GM23338 (cell line): ENCODE measurements at regions not wholly inside any gene's neighbourhood (a gene's known extent, or its start where the extent isn't known, plus 50 kb on each side); places are given as distances from the start of the nearest gene placed in this dataset.

Experiments used
- ATAC-seq: fragments of 200-7000 bp; cut with Tn5 transposase; 3 replicates; pipeline ENCODE4 v1.9.1; 2020
- DNase-seq: peaks from one replicate; pipeline ENCODE4 v3.0.0-alpha.2; 2015; ENCODE audit warnings: low spot score
- H2AFZ ChIP-seq: fragments of 200-600 bp; sonication (generic); 2 replicates; pipeline ENCODE4 v1.8.0; 2016; ENCODE audit warnings: antibody characterized with exemption, mild to moderate bottlenecking, moderate library complexity
- H3F3A ChIP-seq: fragments of 200-600 bp; sonication (generic); replicated peaks from 2 replicates; pipeline ENCODE4 v1.8.0; 2017; ENCODE audit warnings: antibody characterized with exemption, mixed run types, low read depth
- H3K27ac ChIP-seq: fragments of 200-600 bp; sonication (generic); 2 replicates; pipeline ENCODE4 v1.6.1; 2016; ENCODE audit warnings: low read depth
- H3K27me3 ChIP-seq: fragments of 200-600 bp; sonication (generic); 2 replicates; pipeline ENCODE4 v1.8.0; 2016; ENCODE audit warnings: mild to moderate bottlenecking, mixed run types, moderate library complexity; ENCODE audit not compliant: insufficient read depth
- H3K36me3 ChIP-seq: fragments of 200-600 bp; sonication (generic); 2 replicates; pipeline ENCODE4 v1.8.0; 2016; ENCODE audit warnings: mild to moderate bottlenecking; ENCODE audit not compliant: insufficient read depth
- H3K4me1 ChIP-seq: fragments of 200-600 bp; sonication (generic); 2 replicates; pipeline ENCODE4 v1.8.0; 2016; ENCODE audit warnings: mild to moderate bottlenecking, moderate library complexity; ENCODE audit not compliant: insufficient read depth
- H3K4me2 ChIP-seq: fragments of 200-600 bp; sonication (generic); 2 replicates; pipeline ENCODE4 v1.7.1; 2017; ENCODE audit warnings: mixed run types
- H3K4me3 ChIP-seq: fragments of 200-600 bp; sonication (generic); 2 replicates; pipeline ENCODE4 v1.6.1; 2016; ENCODE audit warnings: mixed run types
- H3K79me2 ChIP-seq: fragments of 200-600 bp; sonication (generic); replicated peaks from 2 replicates; pipeline ENCODE4 v1.8.0; 2017; ENCODE audit warnings: mild to moderate bottlenecking; ENCODE audit not compliant: insufficient read depth
- H3K9me2 ChIP-seq: fragments of 200-600 bp; sonication (generic); 2 replicates; pipeline ENCODE4 v1.8.0; 2017; ENCODE audit not compliant: insufficient read depth
- H4K20me1 ChIP-seq: fragments of 200-600 bp; sonication (generic); replicated peaks from 2 replicates; pipeline ENCODE4 v1.8.0; 2017; ENCODE audit warnings: mild to moderate bottlenecking; ENCODE audit not compliant: insufficient read depth
- H3K27ac Mint-ChIP-seq: 2 replicates; pipeline ENCODE4 v1.8.0; 2020; ENCODE audit warnings: inconsistent platforms, mild to moderate bottlenecking, moderate library complexity, mixed read lengths
- H3K27me3 Mint-ChIP-seq: 3 replicates; pipeline ENCODE4 v1.8.0; 2022; ENCODE audit warnings: low read depth, mild to moderate bottlenecking, moderate library complexity, mixed read lengths, inconsistent platforms; ENCODE audit not compliant: insufficient read depth, poor library complexity
- H3K36me3 Mint-ChIP-seq: 3 replicates; pipeline ENCODE4 v1.8.0; 2021; ENCODE audit warnings: low read depth, mild to moderate bottlenecking, inconsistent platforms, moderate library complexity, mixed read lengths
- H3K4me1 Mint-ChIP-seq: 3 replicates; pipeline ENCODE4 v1.8.0; 2020; ENCODE audit warnings: mild to moderate bottlenecking, inconsistent platforms, mixed read lengths
- H3K4me3 Mint-ChIP-seq: 3 replicates; pipeline ENCODE4 v1.8.0; 2021; ENCODE audit warnings: moderate library complexity, mild to moderate bottlenecking, inconsistent platforms, mixed read lengths
- H3K9me3 Mint-ChIP-seq: 3 replicates; pipeline ENCODE4 v1.8.0; 2020; ENCODE audit warnings: moderate library complexity, mild to moderate bottlenecking, inconsistent platforms, mixed read lengths
- CREB1 ChIP-seq: fragments of 250-450 bp; sonication (Bioruptor Pico); IDR thresholded peaks from 2 replicates; pipeline ENCODE4 v1.5.0; 2020; ENCODE audit warnings: low read depth, mild to moderate bottlenecking, moderate library complexity
- CTCF ChIP-seq, 2 experiments: fragments of 200-600 bp in 1 of 2; sonication (generic) in 1 of 2; conservative IDR thresholded peaks; 2 replicates each; pipeline versions ENCODE4 v1.5.1 to v1.6.1; 2016 to 2017; ENCODE audit warnings: antibody characterized with exemption in 2 of 2, low read depth in 2 of 2, mild to moderate bottlenecking in 2 of 2, moderate library complexity in 1 of 2
- ETS1 ChIP-seq: IDR thresholded peaks from 2 replicates; pipeline ENCODE4 v1.6.1; 2016; ENCODE audit warnings: antibody characterized with exemption
- EZH2 ChIP-seq: fragments of 200-600 bp; sonication (generic); IDR thresholded peaks from one replicate; pipeline ENCODE4 v1.8.0; 2017; ENCODE audit warnings: antibody characterized with exemption, mild to moderate bottlenecking, low read depth; ENCODE audit not compliant: unreplicated experiment
- EZH2phosphoT487 ChIP-seq: fragments of 200-600 bp; sonication (generic); IDR thresholded peaks from one replicate; pipeline ENCODE4 v1.8.1; 2018; ENCODE audit warnings: antibody characterized with exemption; ENCODE audit not compliant: unreplicated experiment
- JUNB ChIP-seq: IDR thresholded peaks from one replicate; pipeline ENCODE4 v1.6.1; 2016; ENCODE audit warnings: antibody characterized with exemption; ENCODE audit not compliant: unreplicated experiment
- NANOG ChIP-seq: IDR thresholded peaks from 2 replicates; pipeline ENCODE4 v1.6.1; 2016; ENCODE audit warnings: antibody characterized with exemption, borderline replicate concordance
- POLR2AphosphoS5 ChIP-seq: IDR thresholded peaks from 2 replicates; pipeline ENCODE4 v1.6.1; 2016; ENCODE audit warnings: antibody characterized with exemption, low read depth
- REST ChIP-seq: IDR thresholded peaks from one replicate; pipeline ENCODE4 v1.6.1; 2018; ENCODE audit warnings: antibody characterized with exemption; ENCODE audit not compliant: unreplicated experiment
- STAT1 ChIP-seq: IDR thresholded peaks from one replicate; pipeline ENCODE4 v1.6.1; 2016; ENCODE audit warnings: antibody characterized with exemption; ENCODE audit not compliant: unreplicated experiment
- ZNF114 ChIP-seq: fragments of 250-450 bp; sonication (Bioruptor Pico); IDR thresholded peaks from 2 replicates; pipeline ENCODE4 v1.5.0; 2020; ENCODE audit warnings: mild to moderate bottlenecking, moderate library complexity
- ZNF331 ChIP-seq: fragments of 250-450 bp; sonication (Bioruptor Pico); IDR thresholded peaks from 2 replicates; pipeline ENCODE4 v1.5.0; 2020; ENCODE audit warnings: low read depth, mild to moderate bottlenecking, moderate library complexity
- ZNF462 ChIP-seq: fragments of 250-450 bp; sonication (Bioruptor Pico); IDR thresholded peaks from 2 replicates; pipeline ENCODE4 v1.5.0; 2020; ENCODE audit warnings: mild to moderate bottlenecking, moderate library complexity

- no peak for TF ChIP-seq NANOG
- TF ChIP-seq JUNB, result no peak
- no peak for TF ChIP-seq REST
- TF ChIP-seq ZNF331, result no peak
- no peak for TF ChIP-seq CREB1 (CRISPR knock-in tag)
- no peak for TF ChIP-seq STAT1
- no peak for TF ChIP-seq CTCF (conservative IDR thresholded peaks at IDR 0.05; ENCODE audit: low read depth in 2 of 2)
- no peak for TF ChIP-seq EZH2
- TF ChIP-seq ZNF462 (CRISPR knock-in tag), result no peak
- TF ChIP-seq EZH2phosphoT487, result no peak
- no peak for TF ChIP-seq ETS1
- TF ChIP-seq POLR2AphosphoS5, result no peak
- no peak for TF ChIP-seq ZNF114 (CRISPR knock-in tag)
- Mint-ChIP-seq H3K4me3 (no peak overlapping the region), H3K27me3 (peaks cover 2% of the 10 kb centered on the region)
Measured at GRCh38 chr7:52285689-52286088, 749.7 kb upstream of the POM121L12 start.

More at GRCh38 chr7:52285689-52286088, 749.7 kb upstream of the POM121L12 start:
- H3K27ac Mint-ChIP-seq, result no peak overlapping the region
- H3K36me3 Mint-ChIP-seq, result 0 out of 3 replicates have a peak, but pooled peaks cover 4% of the 10 kb centered on the region
- no peaks in the 10 kb centered on the region for H3K27me3 ChIP-seq
- peaks cover 11% of the 10 kb centered on the region; the same call in 1 of the 3 replicates for H3K9me3 Mint-ChIP-seq
- no peak overlapping the region for H3K4me3 ChIP-seq
- no peaks in the 10 kb centered on the region for H4K20me1 ChIP-seq
- H3K4me1 ChIP-seq, result no peaks in the 10 kb centered on the region
- H3K4me2 ChIP-seq, result no peak overlapping the region
- H3K36me3 ChIP-seq, result no peaks in the 10 kb centered on the region
- H3K79me2 ChIP-seq, result no peaks in the 10 kb centered on the region
- no peaks in the 10 kb centered on the region for H3K9me2 ChIP-seq
- peak overlapping the region; percentile 43; the same call in 1 of the 2 replicates for H2AFZ ChIP-seq
- DNase-seq (no peak), ATAC-seq (no peak)
- H3K4me1 Mint-ChIP-seq, result no peaks in the 10 kb centered on the region
- H3K27ac ChIP-seq, result no peak overlapping the region
- no peaks in the 10 kb centered on the region for H3F3A ChIP-seq
